Fibroblast of peridontal ligament (primary cell): ENCODE measurements at regions not wholly inside any gene's neighbourhood (a gene's known extent, or its start where the extent isn't known, plus 50 kb on each side); places are given as distances from the start of the nearest gene placed in this dataset.

ENCODE experiments used
- DNase-seq: peaks from one replicate; pipeline ENCODE4 v3.0.0-alpha.2; 2010; ENCODE audit errors: extremely low read depth

- DNase-seq: no peak
Measured at GRCh38 chr5:36355516-36355915, 53.8 kb upstream of the RANBP3L start.

GRCh38 chr5:36356915-36357314 lies 55.2 kb upstream of the RANBP3L start:
- DNase-seq: no peak

GRCh38 chr5:36357391-36357975 lies 55.8 kb upstream of the RANBP3L start:
- DNase-seq: peak; percentile 70

- DNase-seq: peak; percentile 25
Measured at GRCh38 chr5:36359267-36359666, 57.6 kb upstream of the RANBP3L start.

DNA sequence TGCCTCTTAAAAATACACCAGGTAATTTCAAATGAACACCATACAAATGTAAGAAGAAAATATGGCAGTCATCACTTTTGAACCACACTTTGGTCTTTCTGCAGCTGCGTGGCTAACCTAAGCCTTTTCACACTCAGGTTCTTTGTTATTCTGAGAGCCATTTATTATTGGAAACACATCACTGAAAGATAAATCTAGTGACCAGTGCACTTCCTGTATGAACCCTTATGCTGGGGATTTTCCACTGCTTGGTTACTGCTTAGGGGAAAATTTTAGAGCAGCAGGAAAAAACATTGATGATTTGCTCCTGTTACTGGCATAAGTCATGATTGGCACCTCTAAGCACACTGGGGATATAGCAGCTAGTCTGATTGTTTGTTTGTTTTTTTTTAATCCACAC lies 58.6 kb upstream of the RANBP3L start:
- no peak for DNase-seq

DNA sequence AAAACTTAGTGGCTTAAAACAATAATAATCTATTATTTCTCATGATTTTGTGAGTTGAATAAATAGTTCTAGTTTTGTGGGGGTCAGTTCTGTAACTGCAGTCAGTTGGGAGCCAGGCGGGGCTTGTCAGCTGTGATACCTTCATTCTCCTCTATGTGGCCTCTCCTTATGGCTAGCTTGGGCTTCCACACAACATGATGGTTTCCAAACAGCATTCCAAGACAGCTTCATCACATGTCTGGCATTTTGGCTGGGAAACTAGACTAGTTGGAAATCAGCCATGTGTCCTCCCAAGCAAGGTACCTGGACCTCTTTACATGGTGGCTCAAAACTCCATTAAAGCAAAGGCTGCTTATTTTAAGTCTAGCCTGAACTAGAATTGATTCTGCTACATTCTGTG lies 61.4 kb upstream of the RANBP3L start:
- DNase-seq: peak; percentile 47

GRCh38 chr5:36363744-36364143 lies 62.0 kb upstream of the RANBP3L start:
- DNase-seq: peak; percentile 6

DNA sequence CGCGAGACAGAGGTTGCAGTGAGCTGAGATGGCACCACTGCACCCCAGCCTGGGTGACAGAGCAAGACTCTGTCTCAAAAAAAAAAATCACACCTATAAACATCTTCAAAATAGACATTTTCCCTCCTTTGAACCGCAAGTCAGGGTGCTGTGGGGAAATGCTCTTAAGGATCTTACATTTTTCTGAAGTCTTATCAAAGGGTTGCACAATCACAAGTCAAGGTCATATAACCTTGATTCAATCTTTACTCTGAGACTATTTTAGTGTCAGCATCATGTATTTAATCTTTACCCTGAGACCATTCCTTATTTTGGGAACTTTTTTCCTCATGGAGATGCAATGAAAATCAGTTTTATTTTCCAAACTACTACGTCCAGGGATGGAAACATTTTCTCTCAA lies 62.8 kb upstream of the RANBP3L start:
- no peak for DNase-seq

DNA sequence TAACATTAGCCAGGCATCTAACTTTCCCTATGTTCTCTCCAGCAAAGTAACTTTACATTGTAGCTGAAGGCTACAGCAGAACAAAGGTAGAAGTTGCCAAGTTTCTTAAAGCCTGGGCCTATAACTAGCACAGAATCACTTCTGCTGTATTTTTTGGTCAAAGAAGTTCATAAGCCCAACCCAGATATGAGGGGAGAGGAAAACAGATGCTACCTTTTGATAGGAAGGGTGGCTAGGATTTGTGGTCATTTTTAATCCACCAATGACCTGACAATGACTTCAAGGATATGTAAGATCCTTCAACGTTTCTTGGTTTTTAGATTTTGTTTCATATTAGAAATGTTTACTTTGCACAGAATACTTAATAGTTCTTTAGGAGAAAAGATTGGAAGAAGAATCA lies 64.2 kb upstream of the RANBP3L start:
- DNase-seq: no peak

GRCh38 chr5:36366883-36367282 lies 65.2 kb upstream of the RANBP3L start:
- peak; percentile 31 for DNase-seq

DNA sequence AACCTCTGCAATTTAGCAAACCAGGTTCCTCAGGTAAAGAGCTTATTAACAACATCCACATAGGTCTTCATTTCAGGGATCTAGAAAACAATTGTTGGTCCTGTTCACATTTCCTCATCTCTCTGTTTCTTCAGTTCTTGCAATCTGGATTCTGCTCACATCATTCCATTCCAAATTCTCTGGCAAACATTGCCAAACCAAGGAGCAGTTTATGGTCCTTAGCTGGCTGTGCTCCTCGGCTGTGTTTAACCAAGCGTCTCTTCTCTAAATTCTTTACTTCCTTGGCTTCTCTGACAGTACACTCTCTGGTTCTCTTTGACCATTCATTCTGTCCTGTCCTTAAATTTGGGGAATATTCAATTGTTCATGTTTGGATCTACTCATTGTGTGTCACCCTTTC lies 65.8 kb upstream of the RANBP3L start:
- peak; percentile 95 for DNase-seq

DNA sequence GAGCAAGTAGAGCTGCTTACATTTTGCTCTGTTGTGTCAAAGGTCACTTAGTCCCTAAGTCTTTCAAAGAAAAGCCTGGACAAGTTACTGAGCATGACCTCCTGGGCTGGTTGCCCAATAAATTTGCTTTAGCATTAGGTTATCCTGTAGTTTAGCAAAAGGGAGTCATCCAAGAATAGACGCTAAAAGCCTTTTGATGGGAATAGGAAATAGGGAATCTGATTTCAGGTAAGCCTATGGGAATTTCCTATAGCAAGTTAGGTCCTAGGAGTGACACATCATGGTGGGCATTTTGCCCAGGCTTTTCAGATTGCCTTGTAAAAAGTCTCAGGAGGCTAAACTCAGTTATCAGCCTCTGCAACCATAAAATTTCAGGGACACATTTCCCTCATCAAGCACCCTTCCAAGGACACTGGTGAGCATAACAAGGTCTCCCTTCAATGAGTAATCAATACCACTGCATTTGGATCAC lies 67.6 kb upstream of the RANBP3L start:
- DNase-seq: peak; percentile 32

DNA sequence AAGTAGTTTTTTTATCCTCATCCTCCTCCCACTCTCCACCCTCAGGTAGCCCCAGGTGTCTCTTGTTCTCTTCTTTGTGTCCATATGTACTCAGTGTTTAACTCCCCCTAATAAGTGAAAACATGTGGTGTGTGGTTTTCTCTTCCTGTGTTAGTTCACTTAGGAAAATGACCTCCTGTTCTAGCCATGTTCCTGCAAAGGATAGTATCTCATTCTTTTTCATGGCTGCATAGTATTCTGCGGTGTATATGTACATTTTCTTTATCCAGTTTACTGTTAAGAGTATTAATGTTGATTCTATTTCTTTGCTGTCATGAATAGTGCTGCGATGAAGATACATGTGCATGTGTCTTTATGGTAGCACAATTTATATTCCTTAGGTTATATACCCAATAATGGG lies 68.4 kb upstream of the RANBP3L start:
- no peak for DNase-seq

DNA sequence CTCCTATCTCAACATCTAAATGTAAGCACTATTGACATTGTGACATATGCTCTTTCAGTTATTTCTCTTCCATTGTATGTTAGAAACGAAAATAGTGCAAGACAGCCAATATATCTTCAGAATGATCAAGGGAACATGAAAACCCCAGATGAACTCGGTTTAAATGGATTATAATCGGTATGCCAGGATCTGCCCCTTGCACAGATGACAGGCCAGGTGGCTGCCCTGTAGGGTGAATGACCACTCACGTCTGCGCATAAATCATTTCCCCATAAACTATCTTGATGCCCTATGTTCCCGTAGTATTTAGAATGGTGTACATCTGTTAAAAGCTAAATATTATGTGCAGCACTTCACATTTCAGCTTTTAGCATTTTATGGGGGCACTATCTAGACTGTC lies 69.7 kb upstream of the RANBP3L start:
- DNase-seq: no peak

DNA sequence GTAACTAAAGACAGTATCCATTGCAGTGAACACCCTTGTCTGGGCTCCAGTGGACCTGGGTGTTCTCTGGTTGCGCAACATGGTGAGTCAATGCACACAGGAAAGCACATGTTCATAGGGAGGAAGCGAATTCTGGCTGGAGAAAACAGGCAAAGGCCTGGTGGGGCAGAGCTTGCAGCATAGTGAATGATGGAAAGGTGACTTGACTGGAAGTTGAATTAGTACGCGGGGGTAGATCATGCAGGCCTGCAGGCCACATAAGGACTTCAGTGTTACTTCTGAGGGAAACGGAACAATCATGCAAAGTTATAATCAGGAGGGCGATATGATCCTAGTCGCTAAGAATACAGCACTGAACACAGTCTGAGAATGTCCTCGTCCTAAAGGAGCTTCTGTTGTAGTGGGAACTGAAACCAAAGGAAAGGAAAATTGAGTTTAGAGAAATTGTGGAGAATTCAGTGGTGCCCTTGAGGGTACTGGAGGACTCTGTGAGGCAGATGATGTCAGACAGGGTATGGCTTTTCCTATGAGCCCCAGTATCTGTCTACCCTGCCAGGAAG lies 71.9 kb upstream of the RANBP3L start:
- peak; percentile 72 for DNase-seq

GRCh38 chr5:36374266-36374862 lies 72.7 kb upstream of the RANBP3L start:
- DNase-seq: peak; percentile 92

DNA sequence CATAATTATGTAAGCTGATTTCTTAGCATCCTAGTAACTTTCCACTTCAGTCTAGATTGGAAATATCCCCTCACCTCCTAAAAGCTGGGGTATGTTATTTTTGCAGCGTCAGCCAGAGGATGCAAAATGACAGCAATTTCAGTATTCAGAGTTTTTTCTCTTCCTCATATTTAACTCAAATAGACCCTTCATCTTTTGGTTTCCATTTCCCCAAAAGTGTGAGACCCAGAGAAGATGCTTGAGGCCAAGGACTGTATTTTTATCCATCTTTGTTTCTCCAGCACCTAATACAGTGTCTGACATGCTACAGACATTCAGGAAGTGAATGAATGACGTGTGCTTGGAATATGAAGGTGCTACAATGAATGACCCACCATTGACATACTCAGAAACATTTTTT lies 75.5 kb upstream of the RANBP3L start:
- no peak for DNase-seq

DNA sequence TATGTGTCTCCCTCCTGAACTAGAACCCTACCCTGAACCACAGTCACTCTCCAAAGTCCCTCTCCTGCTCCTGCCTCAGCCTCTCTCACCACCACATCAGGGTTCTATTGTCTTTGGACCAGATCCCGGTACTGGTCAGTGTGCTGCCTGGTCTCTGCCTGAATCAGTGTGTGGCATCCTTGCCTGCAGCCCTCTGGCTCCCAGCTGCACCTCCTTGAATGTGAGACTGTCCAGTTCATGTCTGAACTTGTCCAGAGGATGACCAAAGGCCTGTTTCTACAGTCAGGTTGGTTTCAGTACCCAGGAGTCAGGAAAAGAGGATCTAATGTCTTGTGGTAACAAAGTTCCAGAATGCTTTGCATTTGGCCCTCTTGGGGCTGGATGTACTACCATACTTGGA lies 76.8 kb upstream of the RANBP3L start:
- peak; percentile 47 for DNase-seq

GRCh38 chr5:36382890-36383289 lies 81.2 kb upstream of the RANBP3L start:
- no peak for DNase-seq

- no peak for DNase-seq
Measured at GRCh38 chr5:36383942-36384341, 82.2 kb upstream of the RANBP3L start.

DNA sequence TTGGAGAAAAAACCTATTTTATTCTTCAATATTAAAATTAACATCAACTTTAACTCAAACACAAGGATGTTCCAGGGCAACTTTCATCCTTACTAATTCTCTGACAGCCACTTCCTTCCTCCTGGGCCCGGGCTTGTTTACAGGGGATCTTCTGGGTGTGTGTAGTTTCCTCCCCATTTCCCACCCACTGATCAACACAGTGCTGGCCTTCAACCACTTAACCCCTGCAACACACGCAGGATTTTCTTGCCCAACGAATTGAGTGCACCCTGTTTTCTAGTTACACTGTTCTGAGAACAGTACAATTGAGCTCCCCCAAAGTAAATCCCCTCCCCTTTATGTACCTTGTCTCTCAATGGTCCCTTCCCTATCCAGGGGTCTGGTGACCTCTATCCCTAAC lies 83.1 kb upstream of the RANBP3L start:
- DNase-seq: no peak

DNA sequence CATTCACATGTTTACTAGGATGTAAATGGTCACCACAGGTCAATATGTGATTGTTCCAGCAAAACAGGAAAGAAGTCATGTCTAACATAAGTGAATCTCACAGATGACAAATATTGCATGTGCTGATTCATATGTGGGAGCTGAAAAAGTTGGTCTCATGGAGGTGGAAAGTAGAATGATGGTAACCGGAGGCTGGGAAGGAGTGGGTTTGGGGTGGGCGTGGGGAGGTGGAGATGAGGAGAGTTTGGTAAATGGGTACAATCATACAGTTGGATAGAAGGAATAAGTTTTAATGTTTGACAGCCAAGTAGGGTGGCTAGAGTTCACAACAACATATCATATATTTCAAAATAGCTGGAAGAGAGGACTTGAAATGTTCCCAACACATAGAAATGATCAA lies 83.8 kb upstream of the RANBP3L start:
- no peak for DNase-seq

GRCh38 chr5:36388288-36388687 lies 86.6 kb upstream of the RANBP3L start:
- DNase-seq: no peak

DNA sequence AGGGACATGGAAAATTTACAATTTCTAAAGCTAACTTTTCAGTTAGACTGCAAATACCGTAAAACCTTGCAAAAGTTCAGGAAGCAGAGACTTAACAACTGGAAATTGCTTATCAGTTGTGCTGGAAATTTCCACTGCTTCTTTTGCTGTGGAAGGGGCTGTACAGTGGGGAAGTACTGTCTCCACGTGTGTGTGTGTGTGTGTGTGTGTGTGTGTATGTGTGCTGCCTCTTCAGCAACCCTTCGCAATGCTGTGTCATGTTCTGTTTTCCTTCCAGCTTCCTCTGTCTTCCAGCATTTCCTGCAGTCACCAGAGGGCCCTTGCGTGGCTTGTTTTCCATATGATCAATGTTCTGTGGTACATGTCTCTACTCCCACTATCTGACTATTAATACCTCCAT lies 87.5 kb upstream of the RANBP3L start:
- peak; percentile 35 for DNase-seq
